ENCODE measurements at regions not wholly inside any gene's neighbourhood (a gene's known extent, or its start where the extent isn't known, plus 50 kb on each side); places are given as distances from the start of the nearest gene placed in this dataset.

- DNase-seq = no peak
Measured at GRCh38 chr2:16716944-16717343, 51.3 kb upstream of the CYRIA start.

DNA sequence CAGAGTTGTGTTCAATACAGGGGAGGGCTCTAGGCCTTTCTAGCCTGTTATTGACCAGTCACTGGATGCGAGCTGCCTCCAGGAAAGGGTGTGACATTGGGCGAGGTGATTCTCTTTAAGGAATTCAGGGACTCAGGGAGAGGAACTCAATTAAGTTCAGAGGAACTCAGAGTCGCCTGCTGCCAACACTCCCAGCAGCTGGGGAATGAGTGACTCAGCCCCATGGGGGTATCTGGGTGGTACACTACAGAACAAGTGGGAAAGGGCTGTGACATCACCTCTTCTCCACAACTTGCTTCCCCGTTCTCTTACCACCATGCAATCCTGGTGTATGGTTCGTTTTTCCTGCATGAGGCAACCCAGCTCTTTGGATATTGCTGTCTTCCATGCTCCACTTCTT lies 50.4 kb upstream of the CYRIA start:
- DNase-seq = no peak

Data from hippocampal formation (tissue), 2 donors.